Glomerular visceral epithelial cell (primary cell): ENCODE measurements at regions not wholly inside any gene's neighbourhood (a gene's known extent, or its start where the extent isn't known, plus 50 kb on each side); places are given as distances from the start of the nearest gene placed in this dataset.
A peak's percentile ranks its signal among the peaks of the same experiment; 100 is the strongest.
"Not testable (repeated sequence)": the region's sequence is repeated elsewhere in the genome, so short reads cannot be mapped to it uniquely, and the experiment has no call there.

Source experiments
- DNase-seq: peaks from one replicate; pipeline ENCODE4 v3.0.0-alpha.2; 2016; ENCODE audit errors: extremely low spot score

DNA sequence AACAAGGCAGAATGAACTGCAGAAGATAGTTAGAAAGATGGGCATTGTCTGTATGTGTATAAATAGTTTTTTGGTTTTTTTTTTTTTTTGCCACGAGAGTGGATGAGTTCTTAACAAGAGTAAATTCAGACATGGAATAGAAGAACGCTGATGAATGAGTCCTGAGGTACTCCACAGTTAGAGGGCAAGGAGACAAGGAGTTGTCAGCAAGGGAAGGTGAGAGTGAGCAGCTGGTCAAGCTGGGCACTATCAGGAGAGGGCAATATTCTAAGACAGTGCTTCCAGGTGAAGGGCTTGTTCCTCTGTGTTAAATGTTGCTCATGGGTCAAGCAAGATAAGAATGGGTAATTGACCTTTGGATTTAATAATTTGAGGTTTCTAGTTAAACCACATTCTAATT is 138.6 kb upstream of the FAM78B start:
- DNase-seq: no peak

- peak; percentile 13 for DNase-seq
Observed at GRCh38 chr1:166307261-166308188, 140.7 kb upstream of the FAM78B start.

DNA sequence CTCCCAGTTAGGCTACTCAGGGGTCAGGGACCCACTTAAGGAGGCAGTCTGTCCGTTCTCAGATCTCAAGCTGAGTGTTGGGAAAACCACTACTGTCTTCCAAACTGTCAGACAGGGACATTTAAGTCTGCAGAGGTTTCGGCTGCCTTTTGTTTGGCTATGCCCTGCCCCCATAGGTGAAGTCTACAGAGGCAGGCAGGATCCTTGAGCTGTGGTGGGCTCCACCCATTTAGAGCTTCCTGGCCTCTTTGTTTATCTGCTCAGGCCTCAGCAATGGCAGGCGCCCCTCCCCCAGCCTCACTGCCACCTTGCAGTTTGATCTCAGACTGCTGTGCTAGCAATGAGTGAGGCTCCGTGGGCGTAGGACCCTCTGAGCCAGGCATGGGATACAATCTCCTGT is 149.5 kb upstream of the FAM78B start:
- DNase-seq: not testable (repeated sequence)

DNA sequence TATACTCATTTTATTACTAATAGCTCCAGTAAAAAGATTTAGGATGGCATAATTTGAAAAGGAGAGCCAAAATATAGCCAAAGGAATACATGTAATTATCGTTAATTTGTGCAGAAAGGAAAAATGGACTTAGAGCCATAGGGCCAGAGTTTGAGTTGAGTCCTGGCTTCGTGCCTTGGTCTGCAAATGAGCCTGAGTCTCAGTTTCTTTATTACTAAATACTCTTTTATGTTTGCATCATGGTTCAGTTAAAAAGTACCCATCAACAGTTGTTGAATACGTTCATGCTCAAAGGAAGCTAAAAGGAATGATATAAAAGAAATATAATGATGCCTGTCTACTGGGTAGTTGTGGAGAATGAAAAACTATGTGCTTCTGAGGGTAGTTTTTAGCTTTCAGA is 155.7 kb upstream of the FAM78B start:
- no peak for DNase-seq

DNA sequence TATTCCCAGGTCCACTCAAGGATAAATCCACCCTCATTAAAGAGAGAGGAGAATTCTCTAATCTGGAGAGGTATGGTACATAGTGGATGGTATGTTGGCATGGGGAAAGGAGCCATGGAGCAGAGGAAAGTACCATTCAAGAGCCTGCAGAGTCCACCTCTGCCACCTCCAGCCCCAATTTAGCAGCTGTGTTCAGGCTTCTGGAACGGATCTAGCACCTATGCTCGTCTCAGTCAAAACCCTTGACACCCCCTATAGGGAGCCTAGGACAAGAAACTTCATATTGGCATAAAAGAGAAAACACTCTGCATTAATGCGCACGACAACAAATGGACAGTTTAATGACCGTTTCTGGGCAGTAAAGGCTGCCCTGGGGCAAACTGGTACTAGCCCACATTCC is 161.1 kb upstream of the FAM78B start:
- DNase-seq: no peak

DNA sequence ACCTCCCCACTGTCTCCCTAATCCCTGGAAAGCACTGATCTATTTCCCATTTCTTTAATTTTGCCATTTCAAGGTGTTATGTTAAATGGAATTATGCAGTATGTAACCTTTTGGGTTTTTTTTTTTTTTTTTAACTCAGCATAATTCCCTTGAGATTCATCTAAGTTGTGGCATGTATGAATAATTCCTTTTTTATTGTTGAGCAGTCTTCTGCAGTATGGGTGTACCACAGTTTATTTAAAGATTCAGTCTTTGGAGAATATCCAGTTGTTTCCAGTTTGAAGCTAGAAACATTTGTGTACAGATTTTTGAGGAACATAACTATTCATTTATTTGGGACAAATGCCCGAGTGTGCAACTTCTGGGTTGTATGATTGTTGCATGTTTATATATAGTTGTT is 162.2 kb upstream of the FAM78B start:
- DNase-seq: no peak

- DNase-seq: no peak
Observed at GRCh38 chr1:166330096-166330495, 163.3 kb upstream of the FAM78B start.

- no peak for DNase-seq
Observed at GRCh38 chr1:166338105-166338504, 171.3 kb upstream of the FAM78B start.

DNA sequence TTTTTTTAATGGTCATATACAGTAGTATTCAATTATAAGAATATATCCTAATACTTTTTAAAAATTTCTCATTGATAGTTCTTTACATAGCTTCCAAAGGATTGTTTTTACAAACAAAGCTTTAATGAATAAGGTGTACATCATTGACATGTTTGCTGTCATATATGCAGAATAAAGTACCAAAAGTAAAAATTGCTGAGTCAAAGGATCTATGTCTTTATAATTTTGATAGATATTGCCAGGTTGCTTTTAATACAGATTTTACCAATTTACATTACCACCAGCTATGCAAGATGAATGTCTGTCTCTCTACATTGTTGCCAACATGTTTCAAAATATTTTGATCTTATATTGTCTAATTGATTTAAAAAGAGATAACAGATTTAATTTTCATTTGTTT is 173.9 kb upstream of the FAM78B start:
- no peak for DNase-seq

GRCh38 chr1:166343276-166343675 is 176.5 kb upstream of the FAM78B start:
- DNase-seq: no peak

- DNase-seq: no peak
Observed at GRCh38 chr1:166350490-166350889, 183.7 kb upstream of the FAM78B start.

GRCh38 chr1:166351676-166352075 is 184.9 kb upstream of the FAM78B start:
- DNase-seq: no peak

DNA sequence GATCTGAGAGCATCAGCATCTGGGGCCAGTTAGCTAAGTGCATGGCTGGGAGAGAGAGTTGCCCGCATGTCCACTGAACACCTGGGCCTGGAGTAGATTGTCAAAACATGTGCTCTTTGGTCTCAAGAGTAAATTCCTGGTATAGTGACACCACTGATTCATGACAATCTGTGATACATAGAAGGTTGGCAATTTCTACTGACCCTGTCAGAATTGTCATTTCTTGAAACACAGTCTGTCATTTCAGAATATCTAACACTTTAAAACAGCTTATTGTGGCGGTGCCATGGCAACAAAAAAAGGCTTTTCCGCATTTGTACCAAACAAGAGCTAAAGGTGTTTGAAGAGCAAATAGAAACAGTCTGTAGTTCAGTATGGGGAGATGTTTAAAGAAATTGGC is 186.4 kb upstream of the FAM78B start:
- DNase-seq: no peak

- no peak for DNase-seq
Observed at GRCh38 chr1:166354406-166354805, 187.6 kb upstream of the FAM78B start.

GRCh38 chr1:166365081-166365480 is 198.3 kb upstream of the FAM78B start:
- DNase-seq: no peak

- no peak for DNase-seq
Observed at GRCh38 chr1:166368030-166368429, 201.2 kb upstream of the FAM78B start.

GRCh38 chr1:166377896-166378295 is 211.1 kb upstream of the FAM78B start:
- DNase-seq: no peak

- no peak for DNase-seq
Observed at GRCh38 chr1:166378805-166379204, 212.0 kb upstream of the FAM78B start.

GRCh38 chr1:166379447-166379846 is 212.6 kb upstream of the FAM78B start:
- DNase-seq: no peak

GRCh38 chr1:166383137-166383536 is 216.3 kb upstream of the FAM78B start:
- DNase-seq: no peak

DNA sequence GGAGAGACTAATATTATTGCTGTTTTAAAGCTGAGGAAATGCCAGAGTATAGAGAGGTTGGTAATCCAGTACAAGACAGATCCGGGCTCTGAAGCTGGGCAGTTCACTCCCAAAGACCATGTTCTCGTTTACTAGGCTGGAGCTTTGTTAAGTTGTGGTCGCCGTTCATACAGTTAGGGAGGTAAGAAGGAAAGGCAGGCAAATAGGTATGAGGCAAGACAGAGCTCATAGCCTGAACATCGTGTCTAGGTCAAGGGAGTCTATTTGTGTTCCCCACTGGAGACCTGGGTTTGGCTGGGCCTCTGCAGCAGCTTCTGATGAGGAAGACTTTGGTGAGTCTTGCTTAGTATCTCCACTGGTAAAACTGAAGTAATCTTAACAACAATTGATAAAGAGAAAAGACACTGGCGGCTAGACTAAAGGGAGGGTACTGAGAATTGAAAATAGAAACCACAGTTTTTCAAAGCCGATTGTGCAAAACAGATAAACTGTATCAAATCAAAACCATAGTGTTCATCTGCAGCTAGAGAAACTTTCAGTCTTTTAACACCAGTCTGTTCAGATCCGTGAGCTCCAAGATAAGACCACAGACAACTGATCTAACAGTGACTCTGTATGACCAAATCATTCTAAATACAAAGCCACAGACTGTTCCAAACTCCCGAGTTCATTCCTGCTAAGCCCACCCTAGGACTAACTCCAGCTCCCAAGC is 217.0 kb upstream of the FAM78B start:
- DNase-seq: no peak

- no peak for DNase-seq
Observed at GRCh38 chr1:166384948-166385347, 218.1 kb upstream of the FAM78B start.

DNA sequence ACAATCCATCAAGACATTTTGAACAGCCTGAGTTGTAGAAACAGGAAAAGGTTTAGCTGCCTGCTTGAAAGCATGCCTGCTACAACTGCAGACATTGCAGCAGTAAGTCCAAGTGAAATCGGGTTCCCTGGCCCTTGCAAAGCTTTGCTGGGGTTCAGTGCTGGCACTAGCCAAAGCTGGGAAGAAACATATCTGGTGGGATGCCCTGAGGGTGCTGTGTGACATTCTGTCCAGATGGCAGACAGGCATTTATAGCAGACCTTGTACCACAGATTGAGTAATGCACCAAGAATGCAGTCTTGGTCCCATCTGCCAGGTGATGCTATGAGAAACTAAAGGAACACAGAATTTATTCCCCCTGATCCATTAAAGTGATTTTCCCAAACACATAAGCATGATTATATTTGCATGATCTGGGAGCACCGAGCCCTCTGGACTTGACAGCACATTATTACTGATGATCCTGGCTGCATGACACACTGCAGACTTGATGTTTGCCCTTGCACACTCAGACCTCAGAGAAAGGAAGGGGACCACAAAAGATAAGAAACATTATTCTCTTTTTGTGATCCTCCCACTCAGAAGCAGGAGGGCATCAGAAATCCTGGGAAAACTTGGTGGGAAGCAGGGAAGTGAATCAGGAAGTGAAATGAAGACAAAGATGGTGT is 223.7 kb upstream of the FAM78B start:
- no peak for DNase-seq
